ENCODE measurements at regions not wholly inside any gene's neighbourhood (a gene's known extent, or its start where the extent isn't known, plus 50 kb on each side); places are given as distances from the start of the nearest gene placed in this dataset.
"Not testable (repeated sequence)": the region's sequence is repeated elsewhere in the genome, so short reads cannot be mapped to it uniquely, and the experiment has no call there.

GRCh38 chr2:75896779-75897366 lies 186.2 kb upstream of the GCFC2 start:
- DNase-seq (ENCODE audit: low read depth), result peak; percentile 33

- DNase-seq (ENCODE audit: low read depth), result no peak
These were observed 183.5 kb upstream of the GCFC2 start for GRCh38 chr2:75894170-75894569.

- no peak for DNase-seq (ENCODE audit: low read depth)
These were observed 181.8 kb upstream of the GCFC2 start for GRCh38 chr2:75892490-75892889.

DNA sequence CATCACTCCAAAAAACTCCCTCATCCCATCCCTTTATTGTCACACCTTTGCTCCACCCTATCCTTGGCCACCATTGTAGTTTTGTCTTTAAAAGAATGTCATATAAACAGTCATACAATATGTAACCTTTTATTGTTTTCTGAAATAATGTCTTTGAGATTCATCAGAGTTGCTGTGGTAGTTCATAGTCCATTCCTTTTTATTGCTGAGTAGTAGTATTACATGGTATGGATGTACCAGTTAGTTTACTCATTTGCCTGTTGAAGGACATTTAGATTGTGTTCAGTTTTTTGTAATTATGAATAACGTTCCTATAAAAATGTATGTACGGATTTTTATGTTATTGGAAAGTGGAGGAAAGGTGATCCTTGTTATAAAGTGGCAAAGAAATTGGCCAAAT lies 171.8 kb upstream of the GCFC2 start:
- DNase-seq (ENCODE audit: low read depth), result no peak

DNA sequence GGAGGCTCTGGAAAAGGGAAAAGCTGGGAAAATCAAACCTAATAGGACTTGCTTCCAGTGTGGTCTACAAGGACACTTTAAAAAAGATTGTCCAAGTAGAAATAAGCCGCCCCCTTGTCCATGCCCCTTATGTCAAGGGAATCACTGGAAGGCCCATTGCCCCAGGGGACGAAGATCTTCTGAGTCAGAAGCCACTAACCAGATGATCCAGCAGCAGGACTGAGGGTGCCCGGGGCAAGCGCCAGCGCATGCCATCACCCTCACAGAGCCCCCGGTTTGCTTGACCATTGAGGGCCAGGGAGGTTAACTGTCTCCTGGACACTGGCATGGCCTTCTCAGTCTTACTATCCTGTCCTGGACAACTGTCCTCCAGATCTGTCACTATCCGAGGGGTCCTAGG lies 164.9 kb upstream of the GCFC2 start:
- not testable (repeated sequence) for DNase-seq (ENCODE audit: low read depth)

GRCh38 chr2:75871762-75872614 lies 161.3 kb upstream of the GCFC2 start:
- DNase-seq (ENCODE audit: low read depth), result peak; percentile 78

DNA sequence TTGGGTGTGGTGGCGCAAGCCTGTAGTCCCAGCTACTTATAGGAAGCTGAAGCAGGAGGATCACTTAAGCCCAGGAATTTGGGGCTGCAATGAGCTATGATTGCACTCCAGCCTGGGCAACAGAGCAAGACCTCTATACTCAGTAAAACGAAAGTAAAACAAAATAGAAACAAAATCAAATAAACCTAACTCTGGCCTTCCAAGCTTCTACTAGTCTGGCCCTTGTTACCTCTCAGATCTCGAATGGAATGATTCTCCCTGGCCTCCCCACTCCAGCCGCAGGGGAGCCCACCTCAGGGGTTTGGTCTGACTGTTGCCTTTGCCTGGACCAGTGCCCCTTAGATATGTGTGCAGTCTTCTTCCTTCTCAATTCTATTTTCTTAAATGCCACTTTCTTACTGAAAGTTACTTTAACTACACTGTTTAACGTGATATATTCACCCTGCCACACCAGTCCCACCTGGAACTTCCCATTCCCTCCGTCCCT lies 160.0 kb upstream of the GCFC2 start:
- peak; percentile 23 for DNase-seq (ENCODE audit: low read depth)

DNA sequence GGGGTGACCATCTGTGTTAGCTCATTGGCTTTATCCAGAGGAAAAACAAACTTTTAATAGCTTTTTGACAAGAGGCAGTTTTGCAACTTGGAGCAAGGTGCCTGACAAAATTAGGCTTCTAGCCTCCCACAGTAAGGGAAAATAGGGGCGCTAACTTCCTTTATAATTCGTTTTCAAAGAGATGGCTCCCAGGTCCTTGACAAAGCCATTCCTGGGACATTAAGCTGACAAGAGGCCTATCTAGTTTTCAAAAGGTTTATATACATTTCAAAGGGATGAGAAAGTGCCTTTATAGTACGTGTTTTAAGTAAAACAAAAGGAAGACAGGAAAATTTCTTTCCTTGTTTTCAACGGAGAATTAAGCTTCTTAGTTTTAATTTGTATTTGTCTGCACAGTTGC lies 159.4 kb upstream of the GCFC2 start:
- no peak for DNase-seq (ENCODE audit: low read depth)

DNA sequence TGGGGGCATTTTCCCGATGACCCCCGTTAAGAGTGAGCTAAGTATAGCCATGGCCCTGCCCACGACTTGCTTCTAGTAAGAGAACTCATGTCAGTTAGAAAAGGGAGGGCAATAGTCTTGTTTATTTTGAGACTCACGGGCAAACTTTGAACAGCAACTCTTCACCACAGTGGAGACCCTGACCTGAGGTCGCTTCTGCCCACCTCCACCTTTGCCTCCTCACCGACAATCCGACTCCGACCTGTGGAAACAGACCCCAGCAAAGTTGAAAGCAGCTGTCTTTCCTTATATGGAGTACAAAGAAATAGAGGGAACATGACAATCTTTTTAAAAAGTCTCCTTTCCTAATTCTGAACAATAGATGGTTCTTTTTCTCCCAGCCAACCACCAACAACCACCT lies 155.0 kb upstream of the GCFC2 start:
- DNase-seq (ENCODE audit: low read depth), result no peak

- no peak for DNase-seq (ENCODE audit: low read depth)
These were observed 154.4 kb upstream of the GCFC2 start for GRCh38 chr2:75865083-75865482.

DNA sequence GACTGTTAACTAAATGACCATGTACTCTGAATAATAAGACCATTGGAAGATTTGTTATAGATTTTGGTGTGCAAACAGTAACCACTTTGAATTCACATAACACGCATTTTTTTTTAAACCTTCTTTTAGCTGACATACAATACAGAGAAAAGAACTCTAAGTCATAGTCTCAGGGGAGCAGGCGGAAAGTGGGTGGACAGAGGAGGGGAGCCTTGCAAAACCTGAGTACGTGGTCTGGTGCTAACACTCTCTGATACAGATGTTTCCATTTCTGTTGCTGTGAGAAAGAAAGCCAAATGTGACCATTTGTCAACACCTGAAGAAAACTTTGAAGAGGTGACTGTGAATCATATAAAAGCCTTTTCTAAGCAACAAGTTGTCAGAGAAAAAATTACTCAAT lies 151.8 kb upstream of the GCFC2 start:
- DNase-seq (ENCODE audit: low read depth), result no peak

- DNase-seq (ENCODE audit: low read depth), result peak; percentile 34
These were observed 142.7 kb upstream of the GCFC2 start for GRCh38 chr2:75853436-75853835.

GRCh38 chr2:75852639-75853038 lies 141.9 kb upstream of the GCFC2 start:
- DNase-seq (ENCODE audit: low read depth), result no peak

GRCh38 chr2:75846683-75847190 lies 136.0 kb upstream of the GCFC2 start:
- DNase-seq (ENCODE audit: low read depth), result no peak

- DNase-seq (ENCODE audit: low read depth), result peak; percentile 8
These were observed 133.9 kb upstream of the GCFC2 start for GRCh38 chr2:75844651-75845050.

DNA sequence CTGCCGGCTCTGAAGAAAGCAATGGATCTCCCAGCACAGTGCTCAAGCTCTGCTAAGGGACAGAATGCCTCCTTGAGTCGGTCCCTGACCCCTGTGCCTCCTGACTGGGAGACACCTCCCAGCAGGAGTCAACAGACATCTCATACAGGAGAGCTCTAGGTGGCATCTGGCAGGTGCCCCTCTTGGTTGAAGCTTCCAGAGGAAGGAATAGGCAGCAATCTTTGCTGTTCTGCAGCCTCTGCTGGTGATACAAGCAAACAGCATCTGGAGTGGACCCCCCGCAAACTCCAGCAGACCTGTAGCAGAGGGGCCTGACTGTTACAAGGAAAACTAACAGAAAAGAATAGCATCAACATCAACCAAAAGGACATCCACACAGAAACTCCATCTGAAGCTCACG lies 123.9 kb upstream of the GCFC2 start:
- DNase-seq (ENCODE audit: low read depth), result not testable (repeated sequence)

DNA sequence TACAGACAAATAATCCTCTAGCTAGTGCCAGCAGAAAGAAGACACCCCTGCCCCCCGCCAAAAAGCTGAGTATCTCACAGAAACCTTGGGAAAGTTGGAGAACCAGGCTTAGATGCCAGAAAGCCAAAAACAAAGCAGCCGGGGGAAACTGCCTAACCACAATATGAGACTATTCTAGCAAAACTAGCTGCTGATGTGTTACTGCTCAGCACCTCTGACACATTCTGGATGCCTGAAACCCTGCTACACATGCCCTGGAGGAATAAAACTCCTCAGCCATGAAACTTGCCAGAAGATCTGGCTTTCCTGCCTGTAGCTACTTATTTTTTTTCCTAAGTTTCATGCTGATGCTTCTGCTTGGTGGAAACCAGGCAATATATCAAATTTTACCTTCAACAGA lies 122.7 kb upstream of the GCFC2 start:
- DNase-seq (ENCODE audit: low read depth), result peak; percentile 42

DNA sequence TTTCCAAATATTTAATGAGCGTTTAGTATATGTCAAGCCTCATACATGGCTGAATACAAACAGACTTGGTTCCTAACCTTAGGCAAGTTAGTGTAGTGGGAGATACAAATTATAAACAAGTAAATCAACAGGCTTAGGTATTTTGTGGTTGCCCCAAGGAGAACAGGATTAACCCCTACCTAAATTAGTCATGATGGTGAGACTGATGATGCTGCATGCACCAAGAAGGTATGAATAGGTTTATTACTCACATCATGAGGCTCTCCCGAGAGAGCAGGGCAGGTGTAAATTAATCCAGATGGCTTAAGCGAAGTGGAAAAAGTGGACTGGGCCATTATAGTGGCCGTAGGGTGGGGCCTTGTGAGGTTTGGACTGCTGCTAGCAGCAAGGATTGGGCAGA lies 118.1 kb upstream of the GCFC2 start:
- DNase-seq (ENCODE audit: low read depth), result no peak

DNA sequence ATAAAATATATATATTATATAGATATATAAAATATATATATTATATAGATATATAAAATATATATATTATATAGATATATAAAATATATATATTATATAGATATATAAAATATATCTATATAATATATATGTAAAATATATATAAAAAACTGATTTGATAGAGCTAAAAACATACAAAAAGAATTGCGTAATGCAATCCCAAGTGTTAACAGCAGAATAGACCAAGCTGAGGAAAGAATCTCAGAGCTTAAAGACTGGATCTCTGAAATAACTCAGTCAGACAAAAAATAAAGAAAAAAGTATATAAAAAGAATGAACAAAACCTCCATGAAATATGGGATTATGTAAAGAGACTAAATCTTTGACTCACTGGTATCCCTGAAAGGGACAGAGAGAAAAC lies 112.8 kb upstream of the GCFC2 start:
- DNase-seq (ENCODE audit: low read depth), result not testable (repeated sequence)

- DNase-seq (ENCODE audit: low read depth), result no peak
These were observed 111.6 kb upstream of the GCFC2 start for GRCh38 chr2:75822336-75822735.

- no peak for DNase-seq (ENCODE audit: low read depth)
These were observed 110.0 kb upstream of the GCFC2 start for GRCh38 chr2:75820693-75821092.

- DNase-seq (ENCODE audit: low read depth), result no peak
These were observed 100.1 kb upstream of the GCFC2 start for GRCh38 chr2:75810611-75811330.
